Prostate gland (tissue), 2 donors: ENCODE measurements at regions not wholly inside any gene's neighbourhood (a gene's known extent, or its start where the extent isn't known, plus 50 kb on each side); places are given as distances from the start of the nearest gene placed in this dataset.

Source experiments
- DNase-seq: peaks from one replicate; pipeline ENCODE4 v3.0.0-alpha.2; 2019; ENCODE audit warnings: low spot score
- H3K27ac ChIP-seq, 2 donors: fragments of 200-600 bp; sonication (generic); 2 replicates each; pipeline ENCODE4 v1.5.1; 2017 to 2019
- H3K27me3 ChIP-seq: fragments of 200-600 bp; sonication (generic); replicated peaks from 2 replicates; pipeline ENCODE4 v1.5.1; 2019; ENCODE audit not compliant: insufficient read depth
- H3K36me3 ChIP-seq, 2 donors: fragments of 200-600 bp; sonication (generic); 1 replicate in 1 of 2; 2 replicates in 1 of 2; pipeline versions ENCODE4 v1.5.1 to v1.8.1; 2017 to 2019
- H3K4me1 ChIP-seq: fragments of 200-600 bp; sonication (generic); replicated peaks from 2 replicates; pipeline ENCODE4 v1.5.1; 2019
- H3K4me3 ChIP-seq, 2 donors: fragments of 200-600 bp; sonication (generic); 2 replicates each; pipeline ENCODE4 v1.5.1; 2017 to 2019
- H3K9me3 ChIP-seq: fragments of 200-600 bp; sonication (generic); 2 replicates; pipeline ENCODE4 v1.5.1; 2017
- CTCF ChIP-seq, 4 experiments: fragments of 200-600 bp in 2 of 4; fragments of 450-650 bp in 2 of 4; sonication (generic) in 2 of 4; IDR thresholded peaks; 1 replicate in 3 of 4; 2 replicates in 1 of 4; pipeline ENCODE4 v1.5.1; 2016 to 2019; ENCODE audit warnings: antibody characterized with exemption in 4 of 4, mild to moderate bottlenecking in 2 of 4, moderate library complexity in 2 of 4
- POLR2A ChIP-seq: fragments of 450-650 bp; IDR thresholded peaks from one replicate; pipeline ENCODE4 v1.6.1; 2016; ENCODE audit warnings: antibody characterized with exemption, mild to moderate bottlenecking
- POLR2AphosphoS5 ChIP-seq: sonication (generic); formaldehyde crosslinking; IDR thresholded peaks from one replicate; pipeline ENCODE4 v1.6.1; 2017; ENCODE audit warnings: antibody characterized with exemption
- WGBS: methylation state at CpG from one replicate; pipeline ENCODE4 v1.1.5; 2018; 5-methylcytosine and 5-hydroxymethylcytosine counted together
- intact Hi-C: fragments of 100-400 bp; cut with DNase I; formaldehyde crosslinking; loops from one replicate; pipeline ENCODE4 v1.14.2; 2022

DNA sequence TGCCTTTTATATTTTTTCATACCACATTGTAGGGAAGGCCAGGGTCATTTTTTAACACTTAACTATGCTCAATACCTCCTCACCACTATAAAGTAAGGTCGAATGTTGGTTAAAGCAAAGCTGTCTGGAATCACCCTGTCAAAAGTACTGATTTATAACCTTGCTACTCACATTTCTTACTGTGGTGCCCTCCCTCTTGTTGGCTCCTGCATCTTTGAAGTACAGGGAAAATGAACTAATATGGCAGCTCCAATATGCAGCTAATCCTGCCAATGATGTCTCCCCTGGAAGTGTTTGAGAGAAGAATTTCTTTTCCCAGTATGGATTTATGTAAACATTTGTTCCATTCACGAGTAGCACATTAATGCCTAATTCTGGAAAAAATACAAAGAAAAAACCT is 108.4 kb upstream of the RPS23 start:
- intact Hi-C loops = no loop called here
- Histone ChIP-seq H3K36me3 (no peaks in the 10 kb centered on the region), H3K4me1 (no peaks in the 10 kb centered on the region), H3K9me3 (no peaks in the 10 kb centered on the region), H3K27me3 (no peaks in the 10 kb centered on the region), H3K27ac (no peak overlapping the region), H3K4me3 (no peak overlapping the region)
- TF ChIP-seq CTCF (IDR thresholded peaks at IDR 0.05) = no peak
- TF ChIP-seq POLR2A = no peak
- TF ChIP-seq POLR2AphosphoS5 = no peak
- WGBS = 23% methylated on average over 2 of the region's 2 CpGs
- no peak for DNase-seq

DNA sequence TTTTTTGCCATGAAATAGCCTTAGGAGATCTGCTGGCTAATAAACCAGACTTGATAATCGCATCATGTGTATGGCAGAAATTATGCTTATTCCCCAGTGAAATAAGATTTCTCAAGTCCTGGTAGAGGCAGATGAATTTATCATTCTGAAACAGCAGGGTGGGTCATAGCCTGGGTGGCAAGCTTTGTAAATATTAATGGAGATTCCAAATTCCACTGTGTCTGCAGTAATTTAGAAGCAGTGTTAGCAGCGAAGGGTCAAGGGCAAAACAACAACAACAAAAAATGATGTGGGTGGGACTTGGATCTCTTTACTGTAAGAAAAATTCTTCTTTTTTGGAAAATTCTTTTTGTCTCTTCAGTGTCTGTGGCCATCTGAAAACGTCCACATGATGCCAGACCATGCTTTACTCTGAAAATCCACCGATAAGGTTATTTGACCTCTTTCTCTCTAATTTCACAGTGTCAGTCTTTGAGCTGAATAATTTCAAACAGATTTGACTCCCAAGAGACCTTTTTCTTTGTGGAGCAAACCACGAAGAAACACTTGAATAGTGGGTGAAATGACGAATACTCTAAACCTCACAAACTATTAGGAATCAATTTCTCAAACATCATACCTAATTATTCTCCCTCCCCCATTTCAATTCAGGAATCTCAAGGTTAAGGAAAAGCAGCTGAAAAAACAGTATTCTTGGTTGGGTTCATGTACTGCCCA is 106.0 kb upstream of the RPS23 start:
- DNase-seq = no peak
- no peak for TF ChIP-seq CTCF (IDR thresholded peaks at IDR 0.05)
- TF ChIP-seq POLR2AphosphoS5 = no peak
- TF ChIP-seq POLR2A = no peak

GRCh38 chr5:82381591-82381990 is 103.4 kb upstream of the RPS23 start:
- intact Hi-C loops = no loop called here
- H3K27ac ChIP-seq = no peak overlapping the region
- no peaks in the 10 kb centered on the region for H3K4me1 ChIP-seq
- no peak for TF ChIP-seq POLR2AphosphoS5
- no peak for TF ChIP-seq POLR2A
- no peak for TF ChIP-seq CTCF (IDR thresholded peaks at IDR 0.05)
- H3K4me3 ChIP-seq = no peak overlapping the region
- DNase-seq = no peak
- WGBS = 97% methylated on average over 1 of the region's 1 CpG
- H3K9me3 ChIP-seq = no peaks in the 10 kb centered on the region
- no peaks in the 10 kb centered on the region for H3K27me3 ChIP-seq
- no peaks in the 10 kb centered on the region for H3K36me3 ChIP-seq

More for the DNA sequence above, 106.0 kb upstream of the RPS23 start:
- Histone ChIP-seq H3K9me3 (no peaks in the 10 kb centered on the region), H3K4me1 (no peaks in the 10 kb centered on the region), H3K4me3 (no peak overlapping the region), H3K27me3 (no peaks in the 10 kb centered on the region), H3K36me3 (no peaks in the 10 kb centered on the region), H3K27ac (no peak overlapping the region)
- intact Hi-C loops = no loop called here
- 82% methylated on average over 6 of the region's 6 CpGs for WGBS

- WGBS = 92% methylated on average over 2 of the region's 2 CpGs
- no peak overlapping the region for H3K4me3 ChIP-seq
- no peaks in the 10 kb centered on the region for H3K9me3 ChIP-seq
- H3K27me3 ChIP-seq = no peaks in the 10 kb centered on the region
- intact Hi-C loops = no loop called here
- no peak for DNase-seq
- TF ChIP-seq CTCF (IDR thresholded peaks at IDR 0.05) (no peak), POLR2A (no peak), POLR2AphosphoS5 (no peak)
- H3K36me3 ChIP-seq = no peaks in the 10 kb centered on the region
- no peak overlapping the region for H3K27ac ChIP-seq
- H3K4me1 ChIP-seq = no peaks in the 10 kb centered on the region
These were observed 98.2 kb upstream of the RPS23 start for GRCh38 chr5:82376307-82376706.
